ENCODE measurements at regions not wholly inside any gene's neighbourhood (a gene's known extent, or its start where the extent isn't known, plus 50 kb on each side); places are given as distances from the start of the nearest gene placed in this dataset.
A peak's percentile ranks its signal among the peaks of the same experiment; 100 is the strongest.

- no peaks in the 10 kb centered on the region for H3K9me3 ChIP-seq
- H3K4me2 ChIP-seq: peak overlapping the region; percentile 67
- no peak overlapping the region for H3K9ac ChIP-seq
- H3K36me3 ChIP-seq: no peaks in the 10 kb centered on the region
- TF ChIP-seq Cebpa-rat (IDR thresholded peaks at IDR 0.05): no peak
- H3K27me3 ChIP-seq: no peaks in the 10 kb centered on the region
- peak overlapping the region; percentile 16; the same call in 1 of the 2 replicates for H3K27ac ChIP-seq
- H3K4me3 ChIP-seq: no peak overlapping the region
- H4K20me1 ChIP-seq: no peaks in the 10 kb centered on the region
- H3K4me1 ChIP-seq: peaks cover 64% of the 10 kb centered on the region
Measured at GRCh38 chr10:33115738-33116719, 158.0 kb upstream of the ITGB1 start.

- Histone ChIP-seq H3K9ac (no peak overlapping the region), H3K4me3 (no peak overlapping the region; the same call in 1 of the 2 replicates), H3K27me3 (no peaks in the 10 kb centered on the region), H3K4me2 (peak overlapping the region; percentile 67), H3K9me3 (no peaks in the 10 kb centered on the region), H4K20me1 (no peaks in the 10 kb centered on the region), H3K4me1 (peaks cover 79% of the 10 kb centered on the region), H3K27ac (peak overlapping the region; percentile 52), H3K36me3 (no peaks in the 10 kb centered on the region)
- peak; percentile 57; the same call in 1 of the 2 replicates for TF ChIP-seq Cebpa-rat (IDR thresholded peaks at IDR 0.05)
Measured at GRCh38 chr10:33114451-33114952, 156.5 kb upstream of the ITGB1 start.

- Histone ChIP-seq H3K36me3 (no peaks in the 10 kb centered on the region), H3K4me1 (peaks cover 87% of the 10 kb centered on the region), H3K9me3 (no peaks in the 10 kb centered on the region), H3K9ac (no peak overlapping the region), H4K20me1 (no peaks in the 10 kb centered on the region), H3K27me3 (no peaks in the 10 kb centered on the region), H3K4me3 (no peak overlapping the region), H3K4me2 (peak overlapping the region; percentile 67; the same call in 1 of the 2 replicates), H3K27ac (peak overlapping the region; percentile 52; the same call in 1 of the 2 replicates)
- no peak for TF ChIP-seq Cebpa-rat (IDR thresholded peaks at IDR 0.05)
Measured at GRCh38 chr10:33113466-33113865, 155.4 kb upstream of the ITGB1 start.

GRCh38 chr10:33112831-33113455 lies 154.9 kb upstream of the ITGB1 start:
- Histone ChIP-seq H3K4me3 (no peak overlapping the region), H3K9me3 (no peaks in the 10 kb centered on the region), H3K4me1 (peaks cover 83% of the 10 kb centered on the region), H3K27me3 (no peaks in the 10 kb centered on the region), H3K27ac (no peak overlapping the region), H3K36me3 (no peaks in the 10 kb centered on the region), H3K9ac (no peak overlapping the region), H3K4me2 (no peak overlapping the region), H4K20me1 (no peaks in the 10 kb centered on the region)
- no peak for TF ChIP-seq Cebpa-rat (IDR thresholded peaks at IDR 0.05)

- no peaks in the 10 kb centered on the region for H4K20me1 ChIP-seq
- no peak for TF ChIP-seq Cebpa-rat (IDR thresholded peaks at IDR 0.05)
- no peak overlapping the region for H3K9ac ChIP-seq
- no peaks in the 10 kb centered on the region for H3K27me3 ChIP-seq
- no peak overlapping the region for H3K27ac ChIP-seq
- no peak overlapping the region for H3K4me3 ChIP-seq
- H3K9me3 ChIP-seq: peaks cover 4% of the 10 kb centered on the region; the same call in 1 of the 2 replicates
- peaks cover 71% of the 10 kb centered on the region for H3K4me1 ChIP-seq
- peak overlapping the region; percentile 68 for H3K4me2 ChIP-seq
- no peaks in the 10 kb centered on the region for H3K36me3 ChIP-seq
Measured at GRCh38 chr10:33111488-33112051, 153.5 kb upstream of the ITGB1 start.

- H3K9ac ChIP-seq: no peak overlapping the region
- peak overlapping the region; percentile 68 for H3K4me2 ChIP-seq
- peak overlapping the region; percentile 20; the same call in 1 of the 2 replicates for H3K27ac ChIP-seq
- H3K9me3 ChIP-seq: peaks cover 11% of the 10 kb centered on the region; the same call in 1 of the 2 replicates
- no peak overlapping the region for H3K4me3 ChIP-seq
- no peaks in the 10 kb centered on the region for H3K36me3 ChIP-seq
- peaks cover 54% of the 10 kb centered on the region for H3K4me1 ChIP-seq
- no peaks in the 10 kb centered on the region for H4K20me1 ChIP-seq
- no peaks in the 10 kb centered on the region for H3K27me3 ChIP-seq
- no peak for TF ChIP-seq Cebpa-rat (IDR thresholded peaks at IDR 0.05)
Measured at GRCh38 chr10:33109788-33110469, 151.9 kb upstream of the ITGB1 start.

GRCh38 chr10:33109384-33109783 lies 151.4 kb upstream of the ITGB1 start:
- Histone ChIP-seq H3K36me3 (no peaks in the 10 kb centered on the region), H3K4me3 (no peak overlapping the region), H4K20me1 (no peaks in the 10 kb centered on the region), H3K4me1 (peaks cover 49% of the 10 kb centered on the region), H3K4me2 (peak overlapping the region; percentile 68), H3K27me3 (no peaks in the 10 kb centered on the region), H3K9me3 (peaks cover 16% of the 10 kb centered on the region), H3K9ac (no peak overlapping the region), H3K27ac (no peak overlapping the region; the same call in 1 of the 2 replicates)
- TF ChIP-seq Cebpa-rat (IDR thresholded peaks at IDR 0.05): no peak

GRCh38 chr10:33107953-33108352 lies 149.9 kb upstream of the ITGB1 start:
- peaks cover 34% of the 10 kb centered on the region for H3K4me1 ChIP-seq
- no peaks in the 10 kb centered on the region for H3K36me3 ChIP-seq
- no peak overlapping the region for H3K4me2 ChIP-seq
- no peak overlapping the region for H3K9ac ChIP-seq
- H3K4me3 ChIP-seq: no peak overlapping the region
- TF ChIP-seq Cebpa-rat (IDR thresholded peaks at IDR 0.05): no peak
- H4K20me1 ChIP-seq: no peaks in the 10 kb centered on the region
- peaks cover 30% of the 10 kb centered on the region for H3K9me3 ChIP-seq
- no peaks in the 10 kb centered on the region for H3K27me3 ChIP-seq
- H3K27ac ChIP-seq: no peak overlapping the region

GRCh38 chr10:33106767-33107166 lies 148.7 kb upstream of the ITGB1 start:
- TF ChIP-seq Cebpa-rat (IDR thresholded peaks at IDR 0.05): no peak
- no peak overlapping the region for H3K4me2 ChIP-seq
- peaks cover 33% of the 10 kb centered on the region for H3K4me1 ChIP-seq
- no peak overlapping the region for H3K4me3 ChIP-seq
- no peaks in the 10 kb centered on the region for H3K27me3 ChIP-seq
- H4K20me1 ChIP-seq: no peaks in the 10 kb centered on the region
- peaks cover 39% of the 10 kb centered on the region for H3K9me3 ChIP-seq
- H3K27ac ChIP-seq: no peak overlapping the region
- no peak overlapping the region for H3K9ac ChIP-seq
- H3K36me3 ChIP-seq: no peaks in the 10 kb centered on the region
